Cardiac fibroblast (primary cell): ENCODE measurements at regions not wholly inside any gene's neighbourhood (a gene's known extent, or its start where the extent isn't known, plus 50 kb on each side); places are given as distances from the start of the nearest gene placed in this dataset.

Experiments
- DNase-seq, 2 donors: peaks; one replicate each; pipeline versions ENCODE4 v3.0.0 to v3.0.0-alpha.2; 2010; ENCODE audit warnings: low read depth in 2 of 2
- H3K4me3 ChIP-seq, 2 donors: replicated peaks in 1 of 2; 1 replicate in 1 of 2; 2 replicates in 1 of 2; pipeline ENCODE4 v1.5.1; 2011; ENCODE audit warnings: low read depth in 2 of 2, low read length in 2 of 2, mild to moderate bottlenecking in 2 of 2, moderate library complexity in 1 of 2
- CTCF ChIP-seq: IDR thresholded peaks from one replicate; pipeline ENCODE4 v1.5.1; 2011; ENCODE audit warnings: low read depth, mild to moderate bottlenecking, low read length, inconsistent platforms

- no peak for DNase-seq
- TF ChIP-seq CTCF, result no peak
- no peak overlapping the region for H3K4me3 ChIP-seq
Measured at GRCh38 chr17:73879987-73880386, 235.7 kb upstream of the SDK2 start.

- no peak for TF ChIP-seq CTCF
- no peak for DNase-seq
- no peak overlapping the region for H3K4me3 ChIP-seq
Measured at GRCh38 chr17:73882590-73882989, 238.3 kb upstream of the SDK2 start.

- no peak overlapping the region for H3K4me3 ChIP-seq
- DNase-seq, result no peak
- TF ChIP-seq CTCF, result no peak
Measured at GRCh38 chr17:73883175-73883574, 238.9 kb upstream of the SDK2 start.

GRCh38 chr17:73887739-73888138 lies 243.5 kb upstream of the SDK2 start:
- H3K4me3 ChIP-seq, result no peak overlapping the region
- DNase-seq, result no peak
- no peak for TF ChIP-seq CTCF

GRCh38 chr17:73888862-73889261 lies 244.6 kb upstream of the SDK2 start:
- TF ChIP-seq CTCF, result no peak
- no peak overlapping the region for H3K4me3 ChIP-seq
- DNase-seq, result no peak

GRCh38 chr17:73889439-73889838 lies 245.2 kb upstream of the SDK2 start:
- H3K4me3 ChIP-seq, result no peak overlapping the region

More at GRCh38 chr17:73889439-73889838, 245.2 kb upstream of the SDK2 start:
- DNase-seq, result no peak
- TF ChIP-seq CTCF, result no peak
